KMS-11 (cell line): ENCODE measurements at regions not wholly inside any gene's neighbourhood (a gene's known extent, or its start where the extent isn't known, plus 50 kb on each side); places are given as distances from the start of the nearest gene placed in this dataset.
"Not testable (repeated sequence)": the region's sequence is repeated elsewhere in the genome, so short reads cannot be mapped to it uniquely, and the experiment has no call there.

Experiments
- H2AFZ ChIP-seq: fragments of 200-600 bp; sonication (generic); 2 replicates; pipeline ENCODE4 v1.6.1; 2016; ENCODE audit warnings: antibody characterized with exemption, mixed run types, low read depth
- H3K27ac ChIP-seq: fragments of 200-600 bp; sonication (generic); 2 replicates; pipeline ENCODE4 v1.6.1; 2016; ENCODE audit warnings: mild to moderate bottlenecking, mixed run types
- H3K27me3 ChIP-seq: fragments of 200-600 bp; sonication (generic); 2 replicates; pipeline ENCODE4 v1.6.1; 2017; ENCODE audit warnings: mild to moderate bottlenecking, low read depth, mixed run types, moderate library complexity; ENCODE audit not compliant: insufficient read depth
- H3K36me3 ChIP-seq: fragments of 200-600 bp; sonication (generic); 2 replicates; pipeline ENCODE4 v1.6.1; 2017; ENCODE audit warnings: mild to moderate bottlenecking, mixed run types; ENCODE audit not compliant: insufficient read depth
- H3K4me1 ChIP-seq: fragments of 200-600 bp; sonication (generic); 2 replicates; pipeline ENCODE4 v1.6.1; 2016; ENCODE audit warnings: mild to moderate bottlenecking, low read depth, mixed run types; ENCODE audit not compliant: poor library complexity, severe bottlenecking
- H3K4me2 ChIP-seq: fragments of 200-600 bp; sonication (generic); 2 replicates; pipeline ENCODE4 v1.7.0; 2016; ENCODE audit warnings: mild to moderate bottlenecking, mixed run types
- H3K4me3 ChIP-seq: fragments of 200-600 bp; sonication (generic); IDR thresholded peaks from 2 replicates; pipeline ENCODE4 v1.6.1; 2017; ENCODE audit warnings: low read depth, low read length, mixed read lengths; ENCODE audit not compliant: insufficient read depth
- H3K79me2 ChIP-seq: fragments of 200-600 bp; sonication (generic); 2 replicates; pipeline ENCODE4 v1.6.1; 2016; ENCODE audit warnings: low read depth, mixed run types; ENCODE audit not compliant: insufficient read depth
- H3K9ac ChIP-seq: fragments of 200-600 bp; sonication (generic); 2 replicates; pipeline ENCODE4 v1.6.1; 2016; ENCODE audit warnings: mild to moderate bottlenecking, mixed run types
- H4K20me1 ChIP-seq: fragments of 200-600 bp; sonication (generic); 2 replicates; pipeline ENCODE4 v1.6.1; 2016; ENCODE audit warnings: mild to moderate bottlenecking, mixed run types; ENCODE audit not compliant: insufficient read depth
- TF ChIP-seq, protein P1 (sequence below): fragments of 200-600 bp; sonication (generic); conservative IDR thresholded peaks from 2 replicates; pipeline ENCODE4 v1.6.1; 2017; ENCODE audit warnings: low read depth, mild to moderate bottlenecking, antibody characterized with exemption, low read length, moderate library complexity, mixed read lengths

DNA sequence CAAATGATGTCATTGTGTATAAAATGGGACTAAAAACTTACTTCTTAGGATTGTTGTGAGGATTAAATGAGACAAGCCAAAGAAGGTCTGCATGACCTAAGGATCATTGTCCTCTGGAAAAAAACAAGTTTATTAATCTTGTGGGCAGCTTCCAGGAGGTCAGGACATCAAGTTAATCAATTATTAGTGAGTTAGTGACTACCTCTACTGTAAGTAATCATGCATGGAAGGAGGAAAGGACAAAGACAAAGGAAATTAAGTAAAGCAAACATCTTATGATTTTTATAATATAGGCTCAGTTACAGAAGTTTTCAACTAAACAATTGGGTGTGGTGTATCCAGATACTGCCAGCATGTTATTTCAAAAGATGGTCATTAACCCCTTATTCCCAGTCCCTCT, 129.3 kb upstream of the TUT7 start:
- no peak overlapping the region for H3K27ac ChIP-seq
- H3K4me3 ChIP-seq: no peak overlapping the region
- H3K36me3 ChIP-seq: no peaks in the 10 kb centered on the region
- no peak overlapping the region for H3K9ac ChIP-seq
- H3K4me2 ChIP-seq: no peak overlapping the region
- H3K79me2 ChIP-seq: no peaks in the 10 kb centered on the region
- TF ChIP-seq, protein P1, sequence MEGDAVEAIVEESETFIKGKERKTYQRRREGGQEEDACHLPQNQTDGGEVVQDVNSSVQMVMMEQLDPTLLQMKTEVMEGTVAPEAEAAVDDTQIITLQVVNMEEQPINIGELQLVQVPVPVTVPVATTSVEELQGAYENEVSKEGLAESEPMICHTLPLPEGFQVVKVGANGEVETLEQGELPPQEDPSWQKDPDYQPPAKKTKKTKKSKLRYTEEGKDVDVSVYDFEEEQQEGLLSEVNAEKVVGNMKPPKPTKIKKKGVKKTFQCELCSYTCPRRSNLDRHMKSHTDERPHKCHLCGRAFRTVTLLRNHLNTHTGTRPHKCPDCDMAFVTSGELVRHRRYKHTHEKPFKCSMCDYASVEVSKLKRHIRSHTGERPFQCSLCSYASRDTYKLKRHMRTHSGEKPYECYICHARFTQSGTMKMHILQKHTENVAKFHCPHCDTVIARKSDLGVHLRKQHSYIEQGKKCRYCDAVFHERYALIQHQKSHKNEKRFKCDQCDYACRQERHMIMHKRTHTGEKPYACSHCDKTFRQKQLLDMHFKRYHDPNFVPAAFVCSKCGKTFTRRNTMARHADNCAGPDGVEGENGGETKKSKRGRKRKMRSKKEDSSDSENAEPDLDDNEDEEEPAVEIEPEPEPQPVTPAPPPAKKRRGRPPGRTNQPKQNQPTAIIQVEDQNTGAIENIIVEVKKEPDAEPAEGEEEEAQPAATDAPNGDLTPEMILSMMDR: no peak
- H3K4me1 ChIP-seq: no peaks in the 10 kb centered on the region
- no peaks in the 10 kb centered on the region for H4K20me1 ChIP-seq
- no peak overlapping the region for H2AFZ ChIP-seq
- H3K27me3 ChIP-seq: no peaks in the 10 kb centered on the region

DNA sequence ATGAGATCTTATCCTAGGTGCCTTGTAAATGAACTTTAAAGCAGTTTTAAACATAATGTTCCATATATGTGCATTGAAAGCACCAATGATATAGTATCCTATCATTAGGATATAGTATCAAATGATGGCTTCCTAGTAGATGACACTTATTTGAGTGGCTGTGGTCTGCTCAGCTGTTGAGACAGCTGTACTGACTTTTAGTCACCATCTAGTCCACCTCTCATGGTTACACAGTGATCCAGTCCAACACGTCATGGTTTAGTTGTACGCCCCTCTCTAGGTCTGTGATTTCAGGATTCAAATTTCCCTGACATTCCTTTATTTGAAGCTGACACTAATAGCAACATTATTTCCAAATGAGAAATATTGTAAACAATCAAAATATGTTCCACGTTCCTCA, 127.3 kb upstream of the TUT7 start:
- Histone ChIP-seq H3K27me3 (no peaks in the 10 kb centered on the region), H3K27ac (no peak overlapping the region), H3K4me3 (no peak overlapping the region), H3K79me2 (no peaks in the 10 kb centered on the region), H2AFZ (no peak overlapping the region), H3K36me3 (no peaks in the 10 kb centered on the region), H3K4me1 (no peaks in the 10 kb centered on the region), H3K9ac (no peak overlapping the region), H4K20me1 (no peaks in the 10 kb centered on the region), H3K4me2 (no peak overlapping the region)
- TF ChIP-seq, protein P1: no peak

DNA sequence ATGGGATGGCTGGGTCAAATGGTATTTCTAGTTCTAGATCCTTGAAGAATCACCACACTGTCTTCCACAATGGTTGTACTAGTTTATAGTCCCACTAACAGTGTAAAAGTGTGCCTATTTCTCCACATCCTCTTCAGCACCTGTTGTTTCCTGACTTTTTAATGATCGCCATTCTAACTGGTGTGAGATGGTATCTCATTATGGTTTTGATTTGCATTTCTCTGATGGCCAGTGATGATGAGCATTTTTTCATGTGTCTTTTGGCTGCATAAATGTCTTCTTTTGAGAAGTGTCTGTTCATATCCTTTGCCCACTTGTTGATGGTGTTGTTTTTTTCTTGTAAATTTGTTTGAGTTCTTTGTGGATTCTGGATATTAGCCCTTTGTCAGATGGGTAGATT, 121.0 kb upstream of the TUT7 start:
- not testable (repeated sequence) for H4K20me1 ChIP-seq, H3K27me3 ChIP-seq, H3K4me2 ChIP-seq, H3K9ac ChIP-seq, H3K4me3 ChIP-seq, H3K79me2 ChIP-seq, H3K4me1 ChIP-seq, H3K36me3 ChIP-seq, H2AFZ ChIP-seq, H3K27ac ChIP-seq

DNA sequence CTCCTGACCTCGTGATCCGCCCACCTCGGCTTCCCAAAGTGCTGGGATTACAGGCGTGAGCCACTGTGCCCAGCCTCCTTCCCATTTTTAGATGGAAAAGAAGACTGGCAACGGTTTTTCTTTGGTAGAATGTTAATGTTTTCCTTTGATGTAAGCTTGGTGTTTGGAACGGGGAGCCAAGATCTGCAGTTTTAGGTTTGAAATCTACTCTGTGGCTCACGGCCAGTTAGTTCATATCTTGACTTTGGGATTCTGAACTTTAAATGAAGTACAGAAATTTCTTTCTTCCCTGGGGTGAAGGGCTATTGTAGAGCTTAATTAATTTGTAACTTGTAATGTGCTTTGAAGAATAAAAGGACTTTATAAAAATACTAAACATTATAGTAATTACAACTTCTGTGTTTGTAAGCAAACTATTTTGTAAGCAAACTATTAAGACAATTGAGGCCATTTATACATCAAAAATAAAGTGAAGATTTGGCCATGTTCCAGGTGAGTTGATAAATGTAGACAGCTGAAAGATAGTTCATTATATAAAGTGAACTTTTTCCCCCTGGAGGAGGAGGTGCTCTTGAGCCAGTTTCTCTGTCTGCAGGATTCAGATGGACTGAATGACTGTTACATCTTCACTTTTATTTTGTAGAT, 117.1 kb upstream of the TUT7 start:
- Histone ChIP-seq H3K36me3 (no peaks in the 10 kb centered on the region), H3K9ac (no peak overlapping the region), H2AFZ (no peak overlapping the region), H3K79me2 (no peaks in the 10 kb centered on the region), H3K27ac (no peak overlapping the region), H3K4me3 (no peak overlapping the region), H4K20me1 (no peaks in the 10 kb centered on the region), H3K27me3 (no peaks in the 10 kb centered on the region), H3K4me2 (no peak overlapping the region), H3K4me1 (no peaks in the 10 kb centered on the region)
- TF ChIP-seq, protein P1: no peak

DNA sequence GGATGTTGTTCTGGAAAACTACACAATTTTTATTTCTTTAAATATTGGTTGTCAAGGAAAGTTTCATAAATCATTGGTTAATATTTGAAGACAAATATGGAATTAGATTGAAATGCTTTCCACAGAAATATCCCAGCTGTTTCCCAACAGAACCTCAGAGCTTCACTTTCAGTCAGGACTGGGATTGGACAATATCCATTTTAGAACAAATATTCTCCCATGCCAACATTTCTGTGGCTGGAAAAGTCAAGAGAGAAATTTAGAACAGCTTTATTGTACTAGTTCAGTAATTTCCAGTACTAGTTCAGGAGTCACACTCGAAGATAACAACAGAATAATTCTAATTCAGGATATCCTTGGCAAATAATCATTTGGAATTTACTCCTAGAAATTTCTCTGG, 116.1 kb upstream of the TUT7 start:
- no peak overlapping the region for H3K27ac ChIP-seq
- H3K9ac ChIP-seq: no peak overlapping the region
- no peak overlapping the region for H3K4me2 ChIP-seq
- no peaks in the 10 kb centered on the region for H3K27me3 ChIP-seq
- H3K79me2 ChIP-seq: no peaks in the 10 kb centered on the region
- H3K4me1 ChIP-seq: no peaks in the 10 kb centered on the region
- H4K20me1 ChIP-seq: no peaks in the 10 kb centered on the region
- H3K36me3 ChIP-seq: no peaks in the 10 kb centered on the region
- H3K4me3 ChIP-seq: no peak overlapping the region
- H2AFZ ChIP-seq: no peak overlapping the region
- TF ChIP-seq, protein P1: no peak
